ENCODE measurements at regions not wholly inside any gene's neighbourhood (a gene's known extent, or its start where the extent isn't known, plus 50 kb on each side); places are given as distances from the start of the nearest gene placed in this dataset.
"Not testable (repeated sequence)": the region's sequence is repeated elsewhere in the genome, so short reads cannot be mapped to it uniquely, and the experiment has no call there.

DNA sequence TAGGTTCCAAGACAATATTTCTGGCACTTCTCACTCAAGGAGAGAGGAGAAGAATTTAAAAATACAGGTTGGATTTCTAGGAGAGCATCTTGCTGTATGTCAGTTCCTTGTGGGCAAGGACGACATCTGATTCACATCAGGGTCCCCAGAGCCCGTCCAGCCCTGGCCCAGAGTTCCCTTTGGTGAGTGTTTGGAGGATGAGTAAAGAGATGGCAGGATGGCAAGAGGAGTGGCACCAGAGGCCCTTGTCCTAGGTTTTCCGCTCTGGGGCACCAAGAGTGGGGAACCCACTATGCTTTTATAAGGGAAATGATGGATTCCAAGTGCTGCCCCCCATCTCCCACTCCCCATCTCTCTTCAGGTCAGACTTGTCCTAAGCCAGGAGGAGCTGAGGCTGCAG, 181.8 kb downstream of the TBC1D2B start:
- TF ChIP-seq, protein P1, sequence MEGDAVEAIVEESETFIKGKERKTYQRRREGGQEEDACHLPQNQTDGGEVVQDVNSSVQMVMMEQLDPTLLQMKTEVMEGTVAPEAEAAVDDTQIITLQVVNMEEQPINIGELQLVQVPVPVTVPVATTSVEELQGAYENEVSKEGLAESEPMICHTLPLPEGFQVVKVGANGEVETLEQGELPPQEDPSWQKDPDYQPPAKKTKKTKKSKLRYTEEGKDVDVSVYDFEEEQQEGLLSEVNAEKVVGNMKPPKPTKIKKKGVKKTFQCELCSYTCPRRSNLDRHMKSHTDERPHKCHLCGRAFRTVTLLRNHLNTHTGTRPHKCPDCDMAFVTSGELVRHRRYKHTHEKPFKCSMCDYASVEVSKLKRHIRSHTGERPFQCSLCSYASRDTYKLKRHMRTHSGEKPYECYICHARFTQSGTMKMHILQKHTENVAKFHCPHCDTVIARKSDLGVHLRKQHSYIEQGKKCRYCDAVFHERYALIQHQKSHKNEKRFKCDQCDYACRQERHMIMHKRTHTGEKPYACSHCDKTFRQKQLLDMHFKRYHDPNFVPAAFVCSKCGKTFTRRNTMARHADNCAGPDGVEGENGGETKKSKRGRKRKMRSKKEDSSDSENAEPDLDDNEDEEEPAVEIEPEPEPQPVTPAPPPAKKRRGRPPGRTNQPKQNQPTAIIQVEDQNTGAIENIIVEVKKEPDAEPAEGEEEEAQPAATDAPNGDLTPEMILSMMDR (conservative IDR thresholded peaks at IDR 0.05; ENCODE audit: low read depth, low read length), result no peak
- H3K4me3 ChIP-seq (ENCODE audit: low read depth, low read length), result no peak overlapping the region
- no peak for DNase-seq (ENCODE audit: low read depth)

DNA sequence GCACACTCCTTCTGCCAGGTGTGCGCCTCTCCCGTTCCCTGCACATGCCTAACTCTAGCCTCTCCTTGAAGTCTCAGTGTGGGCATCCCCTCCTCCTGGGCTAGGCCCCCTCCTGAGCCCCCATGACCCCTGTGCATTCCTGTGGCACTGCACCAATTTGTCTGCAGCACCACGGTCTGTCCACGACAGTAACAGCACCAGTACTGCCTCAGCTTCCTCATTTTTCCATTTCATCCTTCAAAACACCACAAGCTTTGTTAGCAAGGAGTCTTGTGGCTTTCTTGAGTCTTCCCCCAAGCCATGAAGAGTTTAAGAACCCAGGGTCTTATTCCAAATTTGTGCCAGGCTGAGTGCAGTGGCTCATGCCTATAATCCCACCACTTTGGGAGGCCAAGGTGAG, 182.4 kb downstream of the TBC1D2B start:
- not testable (repeated sequence) for DNase-seq (ENCODE audit: low read depth); H3K4me3 ChIP-seq (ENCODE audit: low read depth, low read length)

DNA sequence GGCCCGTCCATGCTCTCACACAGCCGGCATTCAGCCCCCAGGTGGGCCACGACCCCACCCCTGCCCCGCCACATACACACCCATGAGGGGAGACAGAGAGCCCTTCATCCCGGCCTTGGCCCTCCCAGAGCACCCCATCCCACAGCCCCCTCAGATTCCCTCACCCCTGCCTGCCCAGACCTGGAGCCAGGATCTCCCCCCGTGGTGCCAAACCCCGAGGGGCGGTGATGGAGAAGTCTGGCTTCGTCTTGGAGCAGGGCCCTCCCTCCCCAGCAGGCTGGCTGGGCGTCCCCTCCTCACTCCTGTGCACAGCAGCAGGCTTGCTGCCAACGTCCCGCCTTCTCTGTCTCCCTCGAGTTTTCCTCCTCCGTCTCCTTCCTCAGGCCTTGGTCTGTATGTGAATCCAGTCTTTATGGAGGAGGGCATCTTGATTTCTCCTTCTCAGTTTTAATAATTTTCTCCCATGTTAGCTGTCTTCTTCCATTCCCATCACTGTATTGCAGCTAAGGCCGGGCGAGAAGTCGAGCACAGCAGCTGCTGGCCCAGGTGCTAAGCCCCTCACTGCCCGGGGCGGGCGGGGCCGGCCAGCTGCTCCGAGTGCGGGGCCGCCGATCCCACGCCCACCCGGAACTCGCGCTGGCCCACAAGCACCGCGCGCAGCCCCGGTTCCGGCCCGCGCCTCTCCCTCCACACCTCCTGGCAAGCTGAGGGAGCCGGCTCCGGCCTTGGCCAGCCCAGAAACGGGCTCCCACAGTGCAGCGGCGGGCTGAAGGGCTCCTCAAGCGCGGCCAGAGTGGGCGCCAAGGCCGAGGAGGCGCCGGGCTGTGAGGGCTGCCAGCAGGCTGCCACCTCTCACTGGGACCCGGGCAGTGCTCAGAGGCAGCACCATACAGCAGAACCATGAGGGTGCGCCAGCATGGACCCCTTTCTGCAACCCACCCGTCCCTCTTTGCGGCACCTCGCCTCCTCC, 183.6 kb downstream of the TBC1D2B start:
- H3K4me3 ChIP-seq (ENCODE audit: low read depth, low read length); DNase-seq (ENCODE audit: low read depth): not testable (repeated sequence)

DNA sequence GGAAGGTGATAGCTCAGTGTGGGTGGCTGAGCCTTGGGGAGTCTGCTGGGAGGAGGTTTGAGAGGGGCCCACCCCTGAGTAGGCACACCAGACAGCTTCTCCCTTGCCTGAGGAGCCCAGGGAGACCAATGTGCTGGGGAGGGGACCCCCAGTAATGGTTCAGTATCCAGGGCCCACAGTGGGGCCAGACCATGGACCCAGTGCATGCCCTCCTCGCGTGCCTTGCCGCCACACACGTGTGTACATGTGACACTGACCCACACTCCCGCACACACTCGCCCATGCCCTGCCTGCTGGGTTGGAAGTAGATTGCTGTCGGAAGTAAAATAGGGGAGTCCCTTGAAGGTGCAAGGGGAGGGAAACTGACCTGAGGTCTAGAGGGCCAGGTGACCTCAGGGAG, 184.3 kb downstream of the TBC1D2B start:
- not testable (repeated sequence) for DNase-seq (ENCODE audit: low read depth); H3K4me3 ChIP-seq (ENCODE audit: low read depth, low read length)

DNA sequence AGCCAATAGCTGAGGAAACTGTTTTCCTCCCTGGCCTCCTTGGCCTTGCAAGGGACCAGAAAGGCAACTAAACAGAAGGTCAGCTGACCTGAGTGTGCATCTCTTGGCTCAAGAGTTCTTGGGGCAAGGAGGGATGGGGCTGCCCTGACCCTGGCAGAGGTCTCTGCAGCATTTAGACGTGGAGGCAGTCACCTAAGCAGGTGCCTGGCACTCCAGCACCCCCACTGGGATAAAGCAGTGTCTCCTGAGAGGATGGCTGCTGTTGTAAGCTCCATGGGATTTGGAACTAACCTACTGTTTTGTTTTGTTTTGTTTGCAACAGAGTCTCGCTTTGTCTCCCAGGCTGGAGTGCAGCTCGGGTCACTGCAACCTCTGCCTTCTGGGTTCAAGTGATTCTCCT, 185.2 kb downstream of the TBC1D2B start:
- no peak overlapping the region for H3K4me3 ChIP-seq (ENCODE audit: low read depth, low read length)
- DNase-seq (ENCODE audit: low read depth), result no peak
- TF ChIP-seq, protein P1 (conservative IDR thresholded peaks at IDR 0.05; ENCODE audit: low read depth, low read length), result no peak

DNA sequence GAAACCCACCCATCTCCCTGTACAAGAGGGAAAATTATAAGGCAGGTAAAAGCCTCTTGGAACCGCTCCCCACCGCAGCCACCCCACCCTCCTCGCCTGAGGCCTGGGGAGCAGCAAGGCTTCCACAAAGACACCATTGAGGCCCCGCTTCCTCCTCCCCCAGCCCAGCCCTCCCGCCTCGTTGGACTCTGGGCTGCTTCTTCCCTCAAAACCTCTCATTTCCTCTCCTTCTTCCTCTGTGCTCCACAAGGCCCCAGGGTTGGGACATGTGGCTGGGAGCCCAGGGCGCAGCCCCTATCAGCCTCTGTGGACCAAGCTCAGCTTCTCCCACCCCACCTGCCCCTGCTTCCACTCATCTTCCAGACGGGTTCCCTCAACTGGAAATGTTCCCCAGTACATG, 185.6 kb downstream of the TBC1D2B start:
- not testable (repeated sequence) for DNase-seq (ENCODE audit: low read depth); H3K4me3 ChIP-seq (ENCODE audit: low read depth, low read length)

DNA sequence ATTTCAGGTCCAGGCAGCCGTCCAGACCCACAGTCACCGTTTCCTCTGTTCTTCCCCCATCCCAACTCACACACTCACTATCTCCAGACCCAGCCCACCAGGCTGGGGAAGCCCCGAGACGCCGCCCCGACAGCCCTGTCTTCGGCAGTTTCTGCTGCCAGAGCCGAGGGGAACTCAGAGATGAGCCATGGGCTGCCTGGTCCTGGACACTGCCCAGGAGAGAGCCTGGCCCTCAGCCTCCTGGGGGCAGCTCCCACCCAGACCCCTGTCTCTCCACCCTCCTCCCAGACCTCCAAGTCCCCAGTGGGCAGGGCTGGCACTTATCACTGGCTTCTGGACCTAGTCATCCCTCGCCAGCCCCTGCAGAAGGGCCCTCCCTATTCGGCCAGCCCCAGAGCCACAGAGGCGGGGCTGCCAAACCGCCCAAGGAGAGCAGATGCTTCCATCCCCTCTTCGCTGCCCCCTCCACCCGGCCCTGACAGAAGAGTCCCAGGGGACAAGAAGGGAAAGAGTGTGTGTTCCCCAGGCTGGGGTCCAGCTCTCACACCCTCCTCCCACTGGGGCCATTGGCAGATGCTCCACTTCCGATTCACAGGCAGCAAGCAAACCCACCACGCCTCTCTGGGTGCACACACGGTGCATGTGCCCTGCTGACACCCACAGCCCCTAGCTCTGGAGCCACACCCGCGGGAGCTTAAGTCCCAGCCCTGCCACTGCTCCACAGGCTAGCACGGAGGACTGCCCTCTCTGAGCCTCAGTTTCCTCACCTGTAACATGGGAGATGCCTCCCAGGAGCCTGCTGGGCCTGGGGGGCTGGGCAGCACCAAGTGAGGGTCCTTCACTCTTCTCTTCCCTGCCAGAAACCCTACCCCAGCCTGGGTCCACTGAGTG, 186.4 kb downstream of the TBC1D2B start:
- not testable (repeated sequence) for DNase-seq (ENCODE audit: low read depth); H3K4me3 ChIP-seq (ENCODE audit: low read depth, low read length)

DNA sequence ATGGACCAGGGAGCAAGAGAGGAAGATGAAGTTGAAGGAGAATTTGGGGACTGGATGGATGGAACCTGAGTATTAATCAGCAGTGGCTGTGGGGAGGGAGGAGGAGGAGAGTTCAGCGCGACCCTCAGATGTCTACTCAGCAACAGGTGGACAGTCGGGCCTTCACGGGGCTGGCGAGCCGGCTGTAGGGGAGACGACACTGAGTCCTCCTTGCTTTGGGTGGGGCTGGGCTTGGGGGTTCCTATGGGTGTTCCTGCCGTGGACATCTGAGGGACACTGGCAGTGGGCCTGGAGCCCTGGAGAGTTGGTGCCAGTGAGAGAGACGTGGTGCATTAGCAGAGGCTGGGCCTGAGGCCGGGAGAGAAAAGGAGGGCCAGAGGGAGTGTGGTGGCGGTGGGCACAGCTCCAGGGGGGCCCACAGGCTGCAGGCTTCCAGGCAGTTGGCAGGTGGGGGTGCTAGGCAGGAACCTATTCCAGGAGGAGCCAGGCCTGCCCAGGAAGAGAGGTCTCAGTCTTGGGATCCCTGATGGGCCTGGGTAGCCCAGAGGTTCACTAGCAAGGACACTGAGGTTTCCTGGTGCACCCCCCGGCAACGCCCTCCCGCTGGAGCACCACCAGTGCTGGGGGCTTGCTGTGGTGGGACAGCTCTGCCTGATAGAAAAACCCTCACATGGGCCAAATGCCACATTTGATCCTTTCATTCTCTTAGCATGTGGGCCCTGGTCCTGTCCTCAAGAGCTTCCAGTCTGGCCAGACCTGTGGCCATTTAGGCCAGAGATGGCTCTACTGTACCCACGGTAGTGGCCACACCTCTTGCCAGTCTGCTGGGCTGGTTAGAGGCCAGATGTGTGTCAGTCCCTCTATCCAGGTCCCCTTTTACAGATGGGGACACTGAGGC, 187.4 kb downstream of the TBC1D2B start:
- not testable (repeated sequence) for H3K4me3 ChIP-seq (ENCODE audit: low read depth, low read length); DNase-seq (ENCODE audit: low read depth)

DNA sequence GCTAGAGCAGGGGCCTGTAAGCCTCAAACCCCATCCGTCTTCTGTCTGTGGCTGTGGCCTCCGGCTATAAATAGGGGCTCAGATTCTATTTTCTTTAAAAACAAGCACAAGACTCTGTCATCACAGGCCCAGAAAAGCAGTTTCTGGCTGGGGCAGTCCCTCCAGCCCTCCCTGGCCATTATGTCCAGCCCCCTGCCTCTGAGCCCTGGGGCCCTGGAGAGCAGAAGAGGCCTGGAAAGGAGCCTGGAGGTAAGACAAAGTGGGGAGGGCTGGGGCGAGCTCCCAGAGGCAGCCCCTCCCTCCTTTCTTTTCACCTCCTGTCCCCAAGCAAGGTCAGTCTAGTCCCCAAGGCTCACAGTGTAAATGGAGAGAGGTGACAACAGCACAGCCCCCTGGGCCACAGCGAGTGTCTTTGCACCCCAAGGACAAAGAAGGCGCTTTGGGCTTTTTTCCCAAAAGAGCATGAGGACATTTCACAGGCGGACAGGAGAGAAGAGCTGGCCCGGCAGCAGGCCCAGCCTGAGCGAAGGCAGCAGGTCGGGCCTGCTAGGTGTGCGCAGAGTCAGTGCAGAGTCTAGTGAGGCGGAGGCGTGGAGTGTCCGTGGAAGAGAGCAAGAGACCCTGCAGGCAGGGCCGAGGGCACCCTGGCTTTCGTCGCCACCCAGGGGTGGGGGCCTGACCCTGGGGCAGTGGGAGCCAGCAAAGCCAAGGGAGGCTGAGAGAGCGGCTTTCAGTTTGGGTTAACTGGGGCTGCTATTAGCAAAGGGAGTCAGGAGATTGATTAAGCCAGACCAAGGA, 188.3 kb downstream of the TBC1D2B start:
- no peak for DNase-seq (ENCODE audit: low read depth)
- TF ChIP-seq, protein P1 (conservative IDR thresholded peaks at IDR 0.05; ENCODE audit: low read depth, low read length), result no peak

DNA sequence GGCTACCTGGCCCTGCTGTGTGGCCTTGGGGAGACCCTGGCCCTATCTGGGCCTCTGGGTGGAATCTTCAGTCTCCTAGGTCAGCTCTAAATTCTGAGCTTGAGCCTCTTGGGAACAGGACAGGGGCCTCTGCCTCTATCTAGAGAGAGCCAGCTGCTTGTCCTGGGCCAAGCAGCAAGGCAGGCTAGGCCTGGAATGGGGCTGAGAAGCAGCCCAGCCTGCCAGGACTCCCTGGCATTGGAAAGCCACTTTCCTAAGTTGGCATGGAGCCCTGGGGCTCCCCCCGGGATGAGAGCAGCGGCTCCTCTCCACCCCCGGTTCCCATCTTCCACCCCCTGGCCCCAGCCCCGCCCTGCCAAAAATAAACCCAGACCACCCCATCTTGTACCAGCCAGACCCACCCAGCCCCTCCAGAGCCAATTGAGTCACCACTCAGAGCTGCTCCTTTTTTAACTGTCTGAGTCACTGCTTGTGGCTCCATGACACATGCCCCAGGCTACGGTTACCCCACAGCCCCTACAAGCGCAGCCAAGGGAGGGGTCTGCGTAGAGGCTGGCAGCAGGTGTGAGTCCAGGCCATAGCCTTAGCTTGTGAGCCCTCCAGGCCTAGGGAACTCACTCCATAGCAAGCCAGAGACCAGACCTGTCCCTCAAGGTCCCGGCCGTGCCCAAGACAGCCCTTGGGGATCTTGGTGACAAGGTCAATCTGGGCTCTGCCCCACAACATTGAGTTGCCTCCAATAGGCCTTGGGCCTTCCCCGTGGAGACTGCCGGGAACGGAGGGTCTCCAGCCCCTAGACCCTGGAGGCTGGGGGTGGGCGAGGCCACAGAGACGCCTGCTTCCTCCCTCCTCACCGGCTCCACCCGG, 189.7 kb downstream of the TBC1D2B start:
- DNase-seq (ENCODE audit: low read depth); H3K4me3 ChIP-seq (ENCODE audit: low read depth, low read length): not testable (repeated sequence)

More for the DNA sequence above, 188.3 kb downstream of the TBC1D2B start:
- H3K4me3 ChIP-seq (ENCODE audit: low read depth, low read length), result no peak overlapping the region

Data from choroid plexus epithelial cell (primary cell).